Natural killer cell (primary cell): ENCODE measurements at regions not wholly inside any gene's neighbourhood (a gene's known extent, or its start where the extent isn't known, plus 50 kb on each side); places are given as distances from the start of the nearest gene placed in this dataset.

Experiments
- ATAC-seq, 3 donors: fragments of 150-1000 bp in 2 of 3; fragments of 200-7000 bp in 1 of 3; cut with Tn5 transposase; 1 replicate in 1 of 3; 2 replicates in 2 of 3; pipeline ENCODE4 v1.10.0; 2021; ENCODE audit warnings: mild to moderate bottlenecking in 2 of 3, moderate library complexity in 2 of 3
- DNase-seq, 2 donors: peaks; one replicate each; pipeline versions ENCODE4 v3.0.0 to v3.0.0-alpha.2; 2013 to 2021; ENCODE audit warnings: mixed read lengths in 1 of 2
- H3K27ac ChIP-seq: one replicate; pipeline ENCODE4 v1.5.1; 2013; ENCODE audit warnings: mild to moderate bottlenecking, low read length
- H3K27me3 ChIP-seq: one replicate; pipeline ENCODE4 v1.6.1; 2013; ENCODE audit warnings: low read length; ENCODE audit not compliant: control insufficient read depth, insufficient read depth
- H3K36me3 ChIP-seq: one replicate; pipeline ENCODE4 v1.6.1; 2013; ENCODE audit warnings: low read length; ENCODE audit not compliant: control insufficient read depth, insufficient read depth
- H3K4me1 ChIP-seq: one replicate; pipeline ENCODE4 v1.6.1; 2013; ENCODE audit warnings: low read length; ENCODE audit not compliant: control insufficient read depth, insufficient read depth
- H3K4me3 ChIP-seq: one replicate; pipeline ENCODE4 v1.5.1; 2013; ENCODE audit warnings: low read length
- H3K9me3 ChIP-seq: one replicate; pipeline ENCODE4 v1.6.1; 2013; ENCODE audit warnings: low read length; ENCODE audit not compliant: control insufficient read depth, insufficient read depth
- H3K27ac Mint-ChIP-seq, 2 donors: one replicate each; pipeline ENCODE4 v1.8.0; 2022; ENCODE audit warnings: mild to moderate bottlenecking in 2 of 2, mixed read lengths in 2 of 2, moderate library complexity in 1 of 2
- H3K27me3 Mint-ChIP-seq, 2 donors: one replicate each; pipeline ENCODE4 v1.8.0; 2022; ENCODE audit warnings: low read depth in 2 of 2, mixed read lengths in 2 of 2
- H3K36me3 Mint-ChIP-seq: one replicate; pipeline ENCODE4 v1.8.0; 2022; ENCODE audit warnings: mixed read lengths
- H3K4me1 Mint-ChIP-seq, 2 donors: one replicate each; pipeline ENCODE4 v1.8.0; 2022; ENCODE audit warnings: mixed read lengths in 2 of 2
- H3K4me3 Mint-ChIP-seq: one replicate; pipeline ENCODE4 v1.8.0; 2022; ENCODE audit warnings: mild to moderate bottlenecking, moderate library complexity, mixed read lengths
- H3K9me3 Mint-ChIP-seq, 2 donors: one replicate each; pipeline ENCODE4 v1.8.0; 2022; ENCODE audit warnings: mixed read lengths in 2 of 2
- CTCF ChIP-seq: fragments of 200-600 bp; IDR thresholded peaks from one replicate; pipeline ENCODE4 v1.8.0; 2022; ENCODE audit warnings: antibody characterized with exemption
- WGBS: methylation state at CpG from one replicate; pipeline ENCODE4 v1.1.7; 2013; ENCODE audit warnings: missing lambda C conversion rate; ENCODE audit not compliant: insufficient coverage; 5-methylcytosine and 5-hydroxymethylcytosine counted together
- intact Hi-C: fragments of 100-400 bp; cut with micrococcal nuclease; formaldehyde crosslinking; loops from one replicate; pipeline ENCODE4 v1.14.2; 2022

DNA sequence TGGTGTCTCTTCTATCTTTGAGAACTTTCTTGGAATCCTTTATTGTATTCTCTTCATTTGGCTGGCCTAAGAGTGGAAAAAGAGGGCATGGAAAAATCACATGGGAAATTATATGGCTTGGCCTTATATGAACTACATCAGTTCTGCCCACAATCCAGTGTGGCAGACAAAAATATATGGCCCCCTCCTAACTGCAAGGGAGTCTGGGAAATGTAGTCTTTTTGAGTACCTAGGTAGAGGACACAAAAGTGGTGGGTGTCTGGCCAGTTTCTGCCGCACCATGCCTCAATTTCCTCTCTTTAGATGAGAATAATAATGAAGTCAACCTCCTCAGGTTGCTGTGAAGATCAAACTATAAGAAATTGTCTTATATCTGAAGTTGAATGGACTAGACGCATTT is 109.3 kb downstream of the SCP2D1 start:
- no peak overlapping the region for H3K27ac Mint-ChIP-seq
- no peaks in the 10 kb centered on the region for H3K9me3 Mint-ChIP-seq
- no peak overlapping the region for H3K4me3 Mint-ChIP-seq
- Histone ChIP-seq H3K36me3 (no peaks in the 10 kb centered on the region), H3K27ac (no peak overlapping the region), H3K27me3 (no peaks in the 10 kb centered on the region), H3K9me3 (no peaks in the 10 kb centered on the region), H3K4me1 (no peaks in the 10 kb centered on the region), H3K4me3 (no peak overlapping the region)
- no peaks in the 10 kb centered on the region for H3K4me1 Mint-ChIP-seq
- intact Hi-C loops: no loop called here
- no peak for TF ChIP-seq CTCF
- WGBS: 88% methylated on average over 2 of the region's 2 CpGs
- H3K36me3 Mint-ChIP-seq: no peaks in the 10 kb centered on the region
- ATAC-seq (no peak), DNase-seq (no peak)
- no peaks in the 10 kb centered on the region for H3K27me3 Mint-ChIP-seq

DNA sequence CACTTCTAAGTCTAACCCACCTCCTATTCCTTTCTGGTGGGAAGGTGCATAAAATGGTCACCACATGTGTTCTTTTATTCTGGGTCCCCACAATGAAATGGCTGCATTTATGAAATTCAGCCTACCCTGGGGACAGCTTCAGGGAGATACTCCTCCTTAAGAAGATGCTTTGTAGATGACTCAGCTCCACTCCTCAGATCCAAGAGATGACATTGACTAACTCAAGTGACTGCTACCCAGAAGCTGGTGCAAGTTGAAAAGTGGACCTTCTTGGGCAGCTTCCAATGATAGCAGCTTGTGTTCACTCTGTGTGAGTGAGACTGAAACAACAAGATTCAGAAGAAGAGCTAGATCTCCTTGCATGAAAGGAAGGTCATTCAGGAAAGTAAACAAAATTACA is 113.4 kb downstream of the SCP2D1 start:
- ATAC-seq: no peak
- no peaks in the 10 kb centered on the region for H3K9me3 ChIP-seq
- H3K4me1 ChIP-seq: no peaks in the 10 kb centered on the region
- Mint-ChIP-seq H3K36me3 (no peaks in the 10 kb centered on the region), H3K4me3 (no peak overlapping the region), H3K27ac (no peak overlapping the region), H3K4me1 (no peaks in the 10 kb centered on the region), H3K9me3 (no peaks in the 10 kb centered on the region), H3K27me3 (peaks cover 0 to 2% of the 10 kb centered on the region in 2 donors)
- no peak for TF ChIP-seq CTCF
- H3K27me3 ChIP-seq: no peaks in the 10 kb centered on the region
- H3K27ac ChIP-seq: no peak overlapping the region
- no peak for DNase-seq
- H3K36me3 ChIP-seq: no peaks in the 10 kb centered on the region
- intact Hi-C loops: no loop called here
- no peak overlapping the region for H3K4me3 ChIP-seq

GRCh38 chr20:18928626-18929025 is 115.0 kb downstream of the SCP2D1 start:
- no peaks in the 10 kb centered on the region for H3K36me3 Mint-ChIP-seq
- peaks cover 0 to 7% of the 10 kb centered on the region in 2 donors for H3K27me3 Mint-ChIP-seq
- no peak for TF ChIP-seq CTCF
- no peak overlapping the region for H3K27ac ChIP-seq
- intact Hi-C loops: no loop called here
- no peak overlapping the region for H3K4me3 ChIP-seq
- no peaks in the 10 kb centered on the region for H3K4me1 ChIP-seq
- ATAC-seq (no peak), DNase-seq (no peak)
- no peaks in the 10 kb centered on the region for H3K9me3 ChIP-seq
- no peaks in the 10 kb centered on the region for H3K4me1 Mint-ChIP-seq
- no peaks in the 10 kb centered on the region for H3K9me3 Mint-ChIP-seq
- H3K36me3 ChIP-seq: no peaks in the 10 kb centered on the region
- no peak overlapping the region for H3K4me3 Mint-ChIP-seq
- H3K27me3 ChIP-seq: no peaks in the 10 kb centered on the region
- H3K27ac Mint-ChIP-seq: no peak overlapping the region

DNA sequence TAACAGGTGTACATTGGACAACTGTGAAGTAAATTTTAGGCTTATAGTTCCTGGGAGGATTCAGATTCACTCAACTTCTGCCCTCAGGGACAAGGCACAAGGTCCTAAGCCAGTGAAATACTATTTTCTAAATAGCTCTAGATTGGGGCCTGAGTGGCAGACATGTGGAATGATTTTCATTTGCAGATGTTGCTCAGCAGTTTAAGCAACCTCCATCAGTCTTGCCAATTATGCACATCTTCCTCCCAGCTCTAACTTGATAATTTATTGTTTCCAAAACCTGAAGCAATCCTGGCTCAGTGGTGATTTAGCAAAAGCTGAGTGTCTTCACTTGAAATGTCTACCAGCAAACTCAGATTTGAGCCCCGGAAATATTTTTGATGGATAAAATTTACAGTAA is 116.2 kb downstream of the SCP2D1 start:
- Mint-ChIP-seq H3K27me3 (peaks cover 2 to 7% of the 10 kb centered on the region in 2 donors), H3K4me3 (no peak overlapping the region), H3K9me3 (peaks cover 0 to 2% of the 10 kb centered on the region in 2 donors), H3K27ac (no peak overlapping the region), H3K36me3 (no peaks in the 10 kb centered on the region), H3K4me1 (no peaks in the 10 kb centered on the region)
- DNase-seq (no peak), ATAC-seq (no peak)
- no peak overlapping the region for H3K27ac ChIP-seq
- H3K4me1 ChIP-seq: no peaks in the 10 kb centered on the region
- H3K36me3 ChIP-seq: no peaks in the 10 kb centered on the region
- TF ChIP-seq CTCF: no peak
- no CpG with 5 or more reads among the region's 1 CpG for WGBS
- H3K27me3 ChIP-seq: no peaks in the 10 kb centered on the region
- intact Hi-C loops: no loop called here
- no peak overlapping the region for H3K4me3 ChIP-seq
- no peaks in the 10 kb centered on the region for H3K9me3 ChIP-seq
